Activated T-helper 2 cell treated with anti-CD3 and anti-CD28 coated beads, Interferon-gamma antibody, Interleukin-2, Interleukin-4, amounts not matched to agents 10 μg/mL and 5 μg/mL and 100 μg/mL, durations not matched to agents 14 hours and 24 hours and 36 hours (primary cell): ENCODE measurements at regions not wholly inside any gene's neighbourhood (a gene's known extent, or its start where the extent isn't known, plus 50 kb on each side); places are given as distances from the start of the nearest gene placed in this dataset.

Experiments used
- DNase-seq: peaks from one replicate; pipeline ENCODE4 v3.0.0; 2021; ENCODE audit warnings: low spot score
- H3K27ac Mint-ChIP-seq: one replicate; pipeline ENCODE4 v1.8.0; 2021; ENCODE audit warnings: mixed read lengths
- H3K27me3 Mint-ChIP-seq: one replicate; pipeline ENCODE4 v1.8.0; 2021; ENCODE audit warnings: low read depth, mixed read lengths
- H3K36me3 Mint-ChIP-seq: one replicate; pipeline ENCODE4 v1.8.0; 2021; ENCODE audit warnings: low read depth, mixed read lengths
- H3K4me1 Mint-ChIP-seq: one replicate; pipeline ENCODE4 v1.8.0; 2021; ENCODE audit warnings: low read depth, mixed read lengths
- H3K4me3 Mint-ChIP-seq: one replicate; pipeline ENCODE4 v1.8.0; 2021; ENCODE audit warnings: low read depth, mild to moderate bottlenecking, moderate library complexity, mixed read lengths
- H3K9me3 Mint-ChIP-seq: one replicate; pipeline ENCODE4 v1.8.0; 2021; ENCODE audit warnings: mixed read lengths
- intact Hi-C: fragments of 100-400 bp; cut with micrococcal nuclease; formaldehyde crosslinking; loops from one replicate; pipeline ENCODE4 v1.15.1; 2023

- Mint-ChIP-seq H3K27ac (no peak overlapping the region), H3K36me3 (no peaks in the 10 kb centered on the region), H3K4me1 (no peaks in the 10 kb centered on the region), H3K9me3 (peaks cover 31% of the 10 kb centered on the region), H3K4me3 (no peak overlapping the region), H3K27me3 (no peaks in the 10 kb centered on the region)
- DNase-seq: no peak
- intact Hi-C loops: no loop called here
Observed at GRCh38 chr10:36819781-36820180, 305.6 kb upstream of the ANKRD30A start.

- Mint-ChIP-seq H3K4me1 (no peaks in the 10 kb centered on the region), H3K9me3 (peaks cover 26% of the 10 kb centered on the region), H3K27ac (no peak overlapping the region), H3K4me3 (no peak overlapping the region), H3K27me3 (no peaks in the 10 kb centered on the region), H3K36me3 (no peaks in the 10 kb centered on the region)
- intact Hi-C loops: no loop called here
- no peak for DNase-seq
Observed at GRCh38 chr10:36817898-36818297, 307.5 kb upstream of the ANKRD30A start.

GRCh38 chr10:36808625-36809362 is 316.6 kb upstream of the ANKRD30A start:
- DNase-seq: no peak
- Mint-ChIP-seq H3K27me3 (no peaks in the 10 kb centered on the region), H3K4me1 (no peaks in the 10 kb centered on the region), H3K36me3 (no peaks in the 10 kb centered on the region), H3K4me3 (no peak overlapping the region), H3K9me3 (peaks cover 20% of the 10 kb centered on the region), H3K27ac (no peak overlapping the region)
- intact Hi-C loops: no loop called here

- H3K9me3 Mint-ChIP-seq: peaks cover 6% of the 10 kb centered on the region
- H3K4me3 Mint-ChIP-seq: no peak overlapping the region
- no peak overlapping the region for H3K27ac Mint-ChIP-seq
- H3K4me1 Mint-ChIP-seq: no peaks in the 10 kb centered on the region
- no peaks in the 10 kb centered on the region for H3K27me3 Mint-ChIP-seq
- intact Hi-C loops: no loop called here
- DNase-seq: no peak
- no peaks in the 10 kb centered on the region for H3K36me3 Mint-ChIP-seq
Observed at GRCh38 chr10:36803229-36803628, 322.2 kb upstream of the ANKRD30A start.

- Mint-ChIP-seq H3K36me3 (no peaks in the 10 kb centered on the region), H3K9me3 (peaks cover 6% of the 10 kb centered on the region), H3K27me3 (no peaks in the 10 kb centered on the region), H3K4me1 (no peaks in the 10 kb centered on the region), H3K4me3 (no peak overlapping the region), H3K27ac (no peak overlapping the region)
- intact Hi-C loops: no loop called here
- DNase-seq: no peak
Observed at GRCh38 chr10:36802490-36803153, 322.8 kb upstream of the ANKRD30A start.

- no peak for DNase-seq
- H3K4me3 Mint-ChIP-seq: no peak overlapping the region
- peaks cover 10% of the 10 kb centered on the region for H3K9me3 Mint-ChIP-seq
- H3K27ac Mint-ChIP-seq: no peak overlapping the region
- H3K27me3 Mint-ChIP-seq: no peaks in the 10 kb centered on the region
- intact Hi-C loops: no loop called here
- no peaks in the 10 kb centered on the region for H3K36me3 Mint-ChIP-seq
- no peaks in the 10 kb centered on the region for H3K4me1 Mint-ChIP-seq
Observed at GRCh38 chr10:36801660-36802059, 323.7 kb upstream of the ANKRD30A start.

GRCh38 chr10:36794981-36795380 is 330.4 kb upstream of the ANKRD30A start:
- H3K36me3 Mint-ChIP-seq: no peaks in the 10 kb centered on the region

GRCh38 chr10:36789974-36790373 is 335.4 kb upstream of the ANKRD30A start:
- no peaks in the 10 kb centered on the region for H3K4me1 Mint-ChIP-seq
- no peak overlapping the region for H3K4me3 Mint-ChIP-seq
- DNase-seq: no peak
- no peaks in the 10 kb centered on the region for H3K36me3 Mint-ChIP-seq
- H3K27ac Mint-ChIP-seq: no peak overlapping the region
- no peaks in the 10 kb centered on the region for H3K27me3 Mint-ChIP-seq
- intact Hi-C loops: no loop called here
- peaks cover 13% of the 10 kb centered on the region for H3K9me3 Mint-ChIP-seq

More at GRCh38 chr10:36794981-36795380, 330.4 kb upstream of the ANKRD30A start:
- Mint-ChIP-seq H3K9me3 (peaks cover 21% of the 10 kb centered on the region), H3K27ac (no peak overlapping the region), H3K27me3 (no peaks in the 10 kb centered on the region), H3K4me3 (no peak overlapping the region), H3K4me1 (no peaks in the 10 kb centered on the region)
- intact Hi-C loops: no loop called here
- DNase-seq: no peak

GRCh38 chr10:36788152-36788551 is 337.2 kb upstream of the ANKRD30A start:
- intact Hi-C loops: no loop called here
- no peak overlapping the region for H3K27ac Mint-ChIP-seq
- no peak overlapping the region for H3K4me3 Mint-ChIP-seq

GRCh38 chr10:36783400-36783799 is 342.0 kb upstream of the ANKRD30A start:
- Mint-ChIP-seq H3K4me1 (no peaks in the 10 kb centered on the region), H3K4me3 (no peak overlapping the region), H3K27me3 (no peaks in the 10 kb centered on the region), H3K36me3 (no peaks in the 10 kb centered on the region), H3K27ac (no peak overlapping the region), H3K9me3 (peaks cover 6% of the 10 kb centered on the region)
- DNase-seq: no peak
- intact Hi-C loops: no loop called here

More at GRCh38 chr10:36788152-36788551, 337.2 kb upstream of the ANKRD30A start:
- DNase-seq: no peak
- no peaks in the 10 kb centered on the region for H3K36me3 Mint-ChIP-seq
- H3K4me1 Mint-ChIP-seq: no peaks in the 10 kb centered on the region
- no peaks in the 10 kb centered on the region for H3K27me3 Mint-ChIP-seq
- H3K9me3 Mint-ChIP-seq: peaks cover 16% of the 10 kb centered on the region

- no peak overlapping the region for H3K27ac Mint-ChIP-seq
- no peaks in the 10 kb centered on the region for H3K36me3 Mint-ChIP-seq
- DNase-seq: no peak
- H3K27me3 Mint-ChIP-seq: no peaks in the 10 kb centered on the region
- no peak overlapping the region for H3K4me3 Mint-ChIP-seq
- no peaks in the 10 kb centered on the region for H3K4me1 Mint-ChIP-seq
- H3K9me3 Mint-ChIP-seq: peaks cover 17% of the 10 kb centered on the region
- intact Hi-C loops: no loop called here
Observed at GRCh38 chr10:36781570-36781969, 343.8 kb upstream of the ANKRD30A start.

GRCh38 chr10:36780158-36780557 is 345.2 kb upstream of the ANKRD30A start:
- Mint-ChIP-seq H3K4me1 (no peaks in the 10 kb centered on the region), H3K27ac (no peak overlapping the region)

GRCh38 chr10:36779238-36779846 is 346.1 kb upstream of the ANKRD30A start:
- no peak overlapping the region for H3K4me3 Mint-ChIP-seq
- no peak for DNase-seq
- intact Hi-C loops: no loop called here
- H3K4me1 Mint-ChIP-seq: no peaks in the 10 kb centered on the region
- H3K9me3 Mint-ChIP-seq: peaks cover 25% of the 10 kb centered on the region
- H3K27ac Mint-ChIP-seq: no peak overlapping the region
- no peaks in the 10 kb centered on the region for H3K27me3 Mint-ChIP-seq
- no peaks in the 10 kb centered on the region for H3K36me3 Mint-ChIP-seq

More at GRCh38 chr10:36780158-36780557, 345.2 kb upstream of the ANKRD30A start:
- Mint-ChIP-seq H3K36me3 (no peaks in the 10 kb centered on the region), H3K4me3 (no peak overlapping the region), H3K9me3 (peaks cover 25% of the 10 kb centered on the region), H3K27me3 (no peaks in the 10 kb centered on the region)
- intact Hi-C loops: no loop called here
- no peak for DNase-seq
